H9 (cell line): ENCODE measurements at regions not wholly inside any gene's neighbourhood (a gene's known extent, or its start where the extent isn't known, plus 50 kb on each side); places are given as distances from the start of the nearest gene placed in this dataset.

Experiments used
- DNase-seq: peaks from one replicate; pipeline ENCODE4 v3.0.0-alpha.2; 2017
- H2AFZ ChIP-seq: one replicate; pipeline ENCODE4 v1.6.1; 2013; ENCODE audit warnings: mild to moderate bottlenecking, low read length, control low read depth, moderate library complexity
- H2AK5ac ChIP-seq: 2 replicates; pipeline ENCODE4 v1.6.1; 2013; ENCODE audit warnings: low read length, control low read depth, mixed read lengths; ENCODE audit not compliant: insufficient read length
- H2BK120ac ChIP-seq: one replicate; pipeline ENCODE4 v1.6.1; 2013; ENCODE audit warnings: low read depth, mild to moderate bottlenecking, low read length, control low read depth, inconsistent platforms; ENCODE audit not compliant: poor library complexity, severe bottlenecking
- H2BK12ac ChIP-seq: 2 replicates; pipeline ENCODE4 v1.6.1; 2013; ENCODE audit warnings: low read length, control low read depth, mixed read lengths, low read depth; ENCODE audit not compliant: insufficient read length
- H2BK15ac ChIP-seq: 2 replicates; pipeline ENCODE4 v1.6.1; 2013; ENCODE audit warnings: low read depth, low read length, control low read depth
- H2BK20ac ChIP-seq: one replicate; pipeline ENCODE4 v1.6.1; 2013; ENCODE audit warnings: low read depth, mild to moderate bottlenecking, low read length, control low read depth, inconsistent platforms; ENCODE audit not compliant: poor library complexity, severe bottlenecking
- H2BK5ac ChIP-seq: 2 replicates; pipeline ENCODE4 v1.6.1; 2013; ENCODE audit warnings: low read length, control low read depth, mixed read lengths; ENCODE audit not compliant: insufficient read length
- H3K14ac ChIP-seq: 2 replicates; pipeline ENCODE4 v1.6.1; 2013; ENCODE audit warnings: low read length, control low read depth; ENCODE audit not compliant: insufficient read depth
- H3K18ac ChIP-seq: 2 replicates; pipeline ENCODE4 v1.6.1; 2013; ENCODE audit warnings: low read depth, mild to moderate bottlenecking, mixed read lengths, low read length, control low read depth; ENCODE audit not compliant: insufficient read length
- H3K23ac ChIP-seq: 2 replicates; pipeline ENCODE4 v1.6.1; 2013; ENCODE audit warnings: low read length, control low read depth, mixed read lengths, low read depth; ENCODE audit not compliant: insufficient read length
- H3K23me2 ChIP-seq: 2 replicates; pipeline ENCODE4 v1.6.1; 2013; ENCODE audit warnings: low read depth, mild to moderate bottlenecking, mixed read lengths, low read length, control low read depth; ENCODE audit not compliant: insufficient read length, poor library complexity, severe bottlenecking
- H3K27ac ChIP-seq: 2 replicates; pipeline ENCODE4 v1.5.1; 2013; ENCODE audit warnings: low read length, control low read depth, mixed read lengths, low read depth; ENCODE audit not compliant: insufficient read length
- H3K27me3 ChIP-seq: 2 replicates; pipeline ENCODE4 v1.6.1; 2013; ENCODE audit warnings: low read length, control low read depth, inconsistent platforms; ENCODE audit not compliant: insufficient read depth
- H3K4ac ChIP-seq: 2 replicates; pipeline ENCODE4 v1.6.1; 2013; ENCODE audit warnings: low read depth, mild to moderate bottlenecking, control low read depth, inconsistent platforms, low read length, moderate library complexity
- H3K4me1 ChIP-seq: 2 replicates; pipeline ENCODE4 v1.6.1; 2013; ENCODE audit warnings: low read length, control low read depth, inconsistent platforms; ENCODE audit not compliant: insufficient read depth
- H3K4me2 ChIP-seq: 2 replicates; pipeline ENCODE4 v1.6.1; 2013; ENCODE audit warnings: low read length, control low read depth, mixed read lengths; ENCODE audit not compliant: insufficient read length, insufficient read depth
- H3K56ac ChIP-seq: 2 replicates; pipeline ENCODE4 v1.6.1; 2013; ENCODE audit warnings: low read depth, mild to moderate bottlenecking, mixed read lengths, low read length, control low read depth; ENCODE audit not compliant: insufficient read length
- H3K79me1 ChIP-seq: 2 replicates; pipeline ENCODE4 v1.6.1; 2013; ENCODE audit warnings: low read depth, mild to moderate bottlenecking, moderate library complexity, low read length, control low read depth, inconsistent platforms; ENCODE audit not compliant: insufficient read depth, poor library complexity, severe bottlenecking
- H3K79me2 ChIP-seq: 2 replicates; pipeline ENCODE4 v1.6.1; 2013; ENCODE audit warnings: low read length, control low read depth, inconsistent platforms; ENCODE audit not compliant: insufficient read depth
- H3K9ac ChIP-seq: 2 replicates; pipeline ENCODE4 v1.6.1; 2013; ENCODE audit warnings: low read length, control low read depth, mixed read lengths; ENCODE audit not compliant: insufficient read length; ENCODE audit errors: extremely low read depth
- H3K9me3 ChIP-seq: one replicate; pipeline ENCODE4 v1.6.1; 2013; ENCODE audit warnings: low read depth, low read length, inconsistent platforms; ENCODE audit not compliant: control insufficient read depth
- H3T11ph ChIP-seq: one replicate; pipeline ENCODE4 v1.6.1; 2013; ENCODE audit warnings: mild to moderate bottlenecking, low read length, control low read depth, inconsistent platforms
- H4K20me1 ChIP-seq: one replicate; pipeline ENCODE4 v1.6.1; 2013; ENCODE audit not compliant: control insufficient read depth, insufficient read length, insufficient read depth
- H4K5ac ChIP-seq: 2 replicates; pipeline ENCODE4 v1.6.1; 2013; ENCODE audit warnings: low read depth, mild to moderate bottlenecking, mixed read lengths, low read length, control low read depth; ENCODE audit not compliant: insufficient read length
- H4K8ac ChIP-seq: replicated peaks from 2 replicates; pipeline ENCODE4 v1.6.1; 2013; ENCODE audit warnings: low read length, control low read depth, mixed read lengths, low read depth; ENCODE audit not compliant: insufficient read length
- H4K91ac ChIP-seq: 2 replicates; pipeline ENCODE4 v1.6.1; 2013; ENCODE audit warnings: low read depth, mild to moderate bottlenecking, moderate library complexity, mixed read lengths, low read length, control low read depth; ENCODE audit not compliant: insufficient read length
- H3K27ac Mint-ChIP-seq, 3 experiments: 2 replicates in 2 of 3; 3 replicates in 1 of 3; pipeline ENCODE4 v1.8.0; 2020 to 2021; ENCODE audit warnings: mixed read lengths in 3 of 3, mild to moderate bottlenecking in 1 of 3, moderate library complexity in 1 of 3
- H3K27me3 Mint-ChIP-seq: 2 replicates; pipeline ENCODE4 v1.8.0; 2021; ENCODE audit warnings: low read depth, mild to moderate bottlenecking, moderate library complexity, mixed read lengths
- H3K36me3 Mint-ChIP-seq, 3 experiments: 2 replicates in 2 of 3; 3 replicates in 1 of 3; pipeline ENCODE4 v1.8.0; 2020 to 2021; ENCODE audit warnings: low read depth in 3 of 3, mixed read lengths in 3 of 3; ENCODE audit not compliant: insufficient read depth in 1 of 3
- H3K4me1 Mint-ChIP-seq, 2 experiments: 2 replicates each; pipeline ENCODE4 v1.8.0; 2020; ENCODE audit warnings: mixed read lengths in 2 of 2
- H3K4me3 Mint-ChIP-seq, 2 experiments: 2 replicates in 1 of 2; 3 replicates in 1 of 2; pipeline ENCODE4 v1.8.0; 2020 to 2021; ENCODE audit warnings: mild to moderate bottlenecking in 2 of 2, mixed read lengths in 2 of 2, moderate library complexity in 1 of 2
- H3K9me3 Mint-ChIP-seq, 2 experiments: 2 replicates in 1 of 2; 3 replicates in 1 of 2; pipeline ENCODE4 v1.8.0; 2020; ENCODE audit warnings: mild to moderate bottlenecking in 2 of 2, mixed read lengths in 2 of 2, moderate library complexity in 1 of 2
- CTCF ChIP-seq: fragments of 200-600 bp; sonication (generic); conservative IDR thresholded peaks from 3 replicates; pipeline ENCODE4 v1.8.0; 2021; ENCODE audit warnings: antibody characterized with exemption, mild to moderate bottlenecking
- WGBS: extraction: QIAGEN DNeasy Blood & Tissue Kit; methylation state at CpG from one replicate; pipeline ENCODE4 v1.1.7; 2013; ENCODE audit warnings: missing lambda C conversion rate, low lambda C conversion rate, mixed read lengths; ENCODE audit not compliant: insufficient read length; ENCODE audit errors: extremely low coverage; 5-methylcytosine and 5-hydroxymethylcytosine counted together

- Mint-ChIP-seq H3K9me3 (no peaks in the 10 kb centered on the region), H3K4me3 (no peak overlapping the region), H3K27me3 (no peaks in the 10 kb centered on the region; the same call in 1 of the 2 replicates), H3K36me3 (no peaks in the 10 kb centered on the region), H3K27ac (no peak overlapping the region), H3K4me1 (peaks cover 0 to 3% of the 10 kb centered on the region in 2 experiments; a peak in 2 of 4 replicates)
- H3T11ph ChIP-seq = no peak overlapping the region
- H3K56ac ChIP-seq = no peak overlapping the region
- TF ChIP-seq CTCF = no peak
- no peak overlapping the region for H4K8ac ChIP-seq
- H3K27ac ChIP-seq = no peak overlapping the region
- no peak overlapping the region for H2BK120ac ChIP-seq
- no peak overlapping the region for H3K9ac ChIP-seq
- no peak overlapping the region for H4K91ac ChIP-seq
- DNase-seq = no peak
- no peak overlapping the region for H3K4ac ChIP-seq
- H3K23me2 ChIP-seq = no peaks in the 10 kb centered on the region
- no CpG with 5 or more reads among the region's 3 CpGs for WGBS
- no peaks in the 10 kb centered on the region for H3K9me3 ChIP-seq
- no peak overlapping the region for H3K18ac ChIP-seq
- H3K23ac ChIP-seq = no peak overlapping the region
- no peak overlapping the region for H3K4me2 ChIP-seq
- H3K27me3 ChIP-seq = no peaks in the 10 kb centered on the region
- H2BK15ac ChIP-seq = no peak overlapping the region
- H2AFZ ChIP-seq = no peak overlapping the region
- no peak overlapping the region for H4K5ac ChIP-seq
- H2AK5ac ChIP-seq = no peak overlapping the region
- H3K79me1 ChIP-seq = no peaks in the 10 kb centered on the region
- no peak overlapping the region for H2BK20ac ChIP-seq
- no peaks in the 10 kb centered on the region for H3K4me1 ChIP-seq
- no peak overlapping the region for H2BK12ac ChIP-seq
- no peaks in the 10 kb centered on the region for H3K79me2 ChIP-seq
- no peak overlapping the region for H2BK5ac ChIP-seq
- H3K14ac ChIP-seq = no peak overlapping the region
- H4K20me1 ChIP-seq = no peaks in the 10 kb centered on the region
These were observed 330.5 kb upstream of the ROPN1 start for GRCh38 chr3:124322309-124322880.
